Liver (tissue), 3 donors: ENCODE measurements at regions not wholly inside any gene's neighbourhood (a gene's known extent, or its start where the extent isn't known, plus 50 kb on each side); places are given as distances from the start of the nearest gene placed in this dataset.

ENCODE experiments used
- EGR1 ChIP-seq, 2 donors: IDR thresholded peaks; 2 replicates each; pipeline ENCODE4 v1.6.1; 2016 to 2018; ENCODE audit warnings: antibody characterized with exemption in 2 of 2, low read depth in 2 of 2
- GABPA ChIP-seq, 2 donors: IDR thresholded peaks in 1 of 2; conservative IDR thresholded peaks in 1 of 2; 2 replicates each; pipeline ENCODE4 v1.6.1; 2016; ENCODE audit warnings: antibody characterized with exemption in 2 of 2, mild to moderate bottlenecking in 1 of 2, moderate library complexity in 1 of 2
- NR2F2 ChIP-seq: IDR thresholded peaks from 2 replicates; pipeline ENCODE4 v1.6.1; 2016; ENCODE audit warnings: antibody characterized with exemption
- TF ChIP-seq, protein P1 (sequence below): IDR thresholded peaks from 2 replicates; pipeline ENCODE4 v1.6.1; 2016; ENCODE audit warnings: antibody characterized with exemption, mild to moderate bottlenecking
- TF ChIP-seq, protein P2 (sequence below): fragments of 150-350 bp; IDR thresholded peaks from 2 replicates; pipeline ENCODE4 v1.5.1; 2017; ENCODE audit warnings: improper control_type of control experiment, low read depth, low read length; ENCODE audit not compliant: missing input control
- TF ChIP-seq, protein P3 (sequence below): IDR thresholded peaks from 2 replicates; pipeline ENCODE4 v1.6.1; 2016; ENCODE audit warnings: antibody characterized with exemption
- donor health status: healthy.
- donor health status: healthy.

- TF ChIP-seq, protein P1, sequence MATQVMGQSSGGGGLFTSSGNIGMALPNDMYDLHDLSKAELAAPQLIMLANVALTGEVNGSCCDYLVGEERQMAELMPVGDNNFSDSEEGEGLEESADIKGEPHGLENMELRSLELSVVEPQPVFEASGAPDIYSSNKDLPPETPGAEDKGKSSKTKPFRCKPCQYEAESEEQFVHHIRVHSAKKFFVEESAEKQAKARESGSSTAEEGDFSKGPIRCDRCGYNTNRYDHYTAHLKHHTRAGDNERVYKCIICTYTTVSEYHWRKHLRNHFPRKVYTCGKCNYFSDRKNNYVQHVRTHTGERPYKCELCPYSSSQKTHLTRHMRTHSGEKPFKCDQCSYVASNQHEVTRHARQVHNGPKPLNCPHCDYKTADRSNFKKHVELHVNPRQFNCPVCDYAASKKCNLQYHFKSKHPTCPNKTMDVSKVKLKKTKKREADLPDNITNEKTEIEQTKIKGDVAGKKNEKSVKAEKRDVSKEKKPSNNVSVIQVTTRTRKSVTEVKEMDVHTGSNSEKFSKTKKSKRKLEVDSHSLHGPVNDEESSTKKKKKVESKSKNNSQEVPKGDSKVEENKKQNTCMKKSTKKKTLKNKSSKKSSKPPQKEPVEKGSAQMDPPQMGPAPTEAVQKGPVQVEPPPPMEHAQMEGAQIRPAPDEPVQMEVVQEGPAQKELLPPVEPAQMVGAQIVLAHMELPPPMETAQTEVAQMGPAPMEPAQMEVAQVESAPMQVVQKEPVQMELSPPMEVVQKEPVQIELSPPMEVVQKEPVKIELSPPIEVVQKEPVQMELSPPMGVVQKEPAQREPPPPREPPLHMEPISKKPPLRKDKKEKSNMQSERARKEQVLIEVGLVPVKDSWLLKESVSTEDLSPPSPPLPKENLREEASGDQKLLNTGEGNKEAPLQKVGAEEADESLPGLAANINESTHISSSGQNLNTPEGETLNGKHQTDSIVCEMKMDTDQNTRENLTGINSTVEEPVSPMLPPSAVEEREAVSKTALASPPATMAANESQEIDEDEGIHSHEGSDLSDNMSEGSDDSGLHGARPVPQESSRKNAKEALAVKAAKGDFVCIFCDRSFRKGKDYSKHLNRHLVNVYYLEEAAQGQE, result no peak
- TF ChIP-seq, protein P2, sequence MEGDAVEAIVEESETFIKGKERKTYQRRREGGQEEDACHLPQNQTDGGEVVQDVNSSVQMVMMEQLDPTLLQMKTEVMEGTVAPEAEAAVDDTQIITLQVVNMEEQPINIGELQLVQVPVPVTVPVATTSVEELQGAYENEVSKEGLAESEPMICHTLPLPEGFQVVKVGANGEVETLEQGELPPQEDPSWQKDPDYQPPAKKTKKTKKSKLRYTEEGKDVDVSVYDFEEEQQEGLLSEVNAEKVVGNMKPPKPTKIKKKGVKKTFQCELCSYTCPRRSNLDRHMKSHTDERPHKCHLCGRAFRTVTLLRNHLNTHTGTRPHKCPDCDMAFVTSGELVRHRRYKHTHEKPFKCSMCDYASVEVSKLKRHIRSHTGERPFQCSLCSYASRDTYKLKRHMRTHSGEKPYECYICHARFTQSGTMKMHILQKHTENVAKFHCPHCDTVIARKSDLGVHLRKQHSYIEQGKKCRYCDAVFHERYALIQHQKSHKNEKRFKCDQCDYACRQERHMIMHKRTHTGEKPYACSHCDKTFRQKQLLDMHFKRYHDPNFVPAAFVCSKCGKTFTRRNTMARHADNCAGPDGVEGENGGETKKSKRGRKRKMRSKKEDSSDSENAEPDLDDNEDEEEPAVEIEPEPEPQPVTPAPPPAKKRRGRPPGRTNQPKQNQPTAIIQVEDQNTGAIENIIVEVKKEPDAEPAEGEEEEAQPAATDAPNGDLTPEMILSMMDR, result no peak
- TF ChIP-seq, protein P3, sequence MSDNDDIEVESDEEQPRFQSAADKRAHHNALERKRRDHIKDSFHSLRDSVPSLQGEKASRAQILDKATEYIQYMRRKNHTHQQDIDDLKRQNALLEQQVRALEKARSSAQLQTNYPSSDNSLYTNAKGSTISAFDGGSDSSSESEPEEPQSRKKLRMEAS, result no peak
- no peak for TF ChIP-seq GABPA (IDR thresholded peaks at IDR 0.05 in 1 of 2, conservative IDR thresholded peaks at IDR 0.05 in 1 of 2)
- no peak for TF ChIP-seq NR2F2
- TF ChIP-seq EGR1 (IDR thresholded peaks at IDR 0.05; ENCODE audit: low read depth in 2 of 2), result no peak
These were observed 1039.9 kb upstream of the FLRT2 start for GRCh38 chr14:84490081-84490480.
